Ascending aorta (tissue), 2 donors: ENCODE measurements at regions not wholly inside any gene's neighbourhood (a gene's known extent, or its start where the extent isn't known, plus 50 kb on each side); places are given as distances from the start of the nearest gene placed in this dataset.

Experiments used
- DNase-seq, 2 donors: peaks; one replicate each; pipeline ENCODE4 v3.0.0-alpha.2; 2019; ENCODE audit warnings: low spot score in 2 of 2
- H3K27ac ChIP-seq, 2 donors: fragments of 200-600 bp; sonication (generic); one replicate each; pipeline ENCODE4 v1.5.1; 2016 to 2017; ENCODE audit warnings: mild to moderate bottlenecking in 1 of 2
- H3K27me3 ChIP-seq: fragments of 200-600 bp; sonication (generic); one replicate; pipeline ENCODE4 v1.5.1; 2017
- H3K36me3 ChIP-seq, 2 donors: fragments of 200-600 bp; sonication (generic); one replicate each; pipeline ENCODE4 v1.5.1; 2016
- H3K4me1 ChIP-seq, 2 donors: fragments of 200-600 bp; sonication (generic); one replicate each; pipeline ENCODE4 v1.5.1; 2016 to 2017; ENCODE audit warnings: mild to moderate bottlenecking in 1 of 2
- H3K4me3 ChIP-seq, 2 donors: fragments of 200-600 bp; sonication (generic); one replicate each; pipeline ENCODE4 v1.5.1; 2016 to 2017; ENCODE audit warnings: mild to moderate bottlenecking in 1 of 2
- H3K9me3 ChIP-seq, 2 donors: fragments of 200-600 bp; sonication (generic); one replicate each; pipeline ENCODE4 v1.5.1; 2016
- CTCF ChIP-seq, 3 experiments: fragments of 200-600 bp in 2 of 3; fragments of 450-650 bp in 1 of 3; sonication (generic) in 2 of 3; IDR thresholded peaks; one replicate each; pipeline ENCODE4 v1.5.1; 2016 to 2019; ENCODE audit warnings: antibody characterized with exemption in 3 of 3, mild to moderate bottlenecking in 1 of 3, moderate library complexity in 1 of 3
- intact Hi-C: fragments of 100-400 bp; cut with DNase I; formaldehyde crosslinking; loops from one replicate; pipeline ENCODE4 v1.15.1; 2023

- TF ChIP-seq CTCF (IDR thresholded peaks at IDR 0.05), result no peak
- Histone ChIP-seq H3K36me3 (no peaks in the 10 kb centered on the region), H3K27me3 (no peaks in the 10 kb centered on the region), H3K9me3 (peaks cover 0 to 8% of the 10 kb centered on the region in 2 donors), H3K4me3 (no peak overlapping the region), H3K27ac (no peak overlapping the region), H3K4me1 (peaks cover 0 to 4% of the 10 kb centered on the region in 2 donors)
- no peak for DNase-seq
- intact Hi-C loops, result loop anchor here (10.0 kb wide), 1 partner anchor 762 kb away; the partner anchor contains the start of genes ABHD13 and LIG4
Measured at GRCh38 chr13:107452833-107453232, 762.5 kb downstream of the LIG4 start.

GRCh38 chr13:107450931-107451330 lies 764.4 kb downstream of the LIG4 start:
- Histone ChIP-seq H3K4me3 (peak overlapping the region in 1 of 2 donors; percentile 39), H3K27ac (peak overlapping the region; percentile 53 to 58), H3K36me3 (no peaks in the 10 kb centered on the region), H3K9me3 (peaks cover 0 to 8% of the 10 kb centered on the region in 2 donors), H3K4me1 (peaks cover 0 to 4% of the 10 kb centered on the region in 2 donors), H3K27me3 (no peaks in the 10 kb centered on the region)
- intact Hi-C loops, result loop anchor here (10.0 kb wide), 1 partner anchor 764 kb away; the partner anchor contains the start of genes ABHD13 and LIG4
- peak in 1 of 2 donors; percentile 78 for DNase-seq
- no peak for TF ChIP-seq CTCF (IDR thresholded peaks at IDR 0.05)

- Histone ChIP-seq H3K36me3 (no peaks in the 10 kb centered on the region), H3K27ac (peak overlapping the region in 1 of 2 donors; percentile 20), H3K9me3 (peaks cover 0 to 8% of the 10 kb centered on the region in 2 donors), H3K4me3 (no peak overlapping the region), H3K27me3 (no peaks in the 10 kb centered on the region), H3K4me1 (peaks cover 0 to 4% of the 10 kb centered on the region in 2 donors)
- no peak for TF ChIP-seq CTCF (IDR thresholded peaks at IDR 0.05)
- no peak for DNase-seq
- intact Hi-C loops, result loop anchor here (10.0 kb wide), 1 partner anchor 764 kb away; the partner anchor contains the start of genes ABHD13 and LIG4
Measured at GRCh38 chr13:107450431-107450830, 764.9 kb downstream of the LIG4 start.

- Histone ChIP-seq H3K27ac (no peak overlapping the region), H3K4me1 (peaks cover 0 to 8% of the 10 kb centered on the region in 2 donors), H3K4me3 (no peak overlapping the region), H3K27me3 (no peaks in the 10 kb centered on the region), H3K36me3 (no peaks in the 10 kb centered on the region), H3K9me3 (no peaks in the 10 kb centered on the region)
- intact Hi-C loops, result no loop called here
- DNase-seq, result no peak
- no peak for TF ChIP-seq CTCF (IDR thresholded peaks at IDR 0.05)
Measured at GRCh38 chr13:107447591-107447990, 767.7 kb downstream of the LIG4 start.

- DNase-seq, result no peak
- no peak for TF ChIP-seq CTCF (IDR thresholded peaks at IDR 0.05)
- H3K9me3 ChIP-seq, result no peaks in the 10 kb centered on the region
- H3K27me3 ChIP-seq, result no peaks in the 10 kb centered on the region
- peaks cover 0 to 4% of the 10 kb centered on the region in 2 donors for H3K4me1 ChIP-seq
- no peak overlapping the region for H3K4me3 ChIP-seq
- no peak overlapping the region for H3K27ac ChIP-seq
- H3K36me3 ChIP-seq, result no peaks in the 10 kb centered on the region
- intact Hi-C loops, result no loop called here
Measured at GRCh38 chr13:107441279-107441678, 774.1 kb downstream of the LIG4 start.

GRCh38 chr13:107438251-107438650 lies 777.1 kb downstream of the LIG4 start:
- Histone ChIP-seq H3K4me1 (peaks cover 0 to 3% of the 10 kb centered on the region in 2 donors), H3K9me3 (no peaks in the 10 kb centered on the region), H3K27ac (no peak overlapping the region), H3K27me3 (no peaks in the 10 kb centered on the region), H3K36me3 (no peaks in the 10 kb centered on the region), H3K4me3 (no peak overlapping the region)
- no peak for DNase-seq
- intact Hi-C loops, result no loop called here
- TF ChIP-seq CTCF (IDR thresholded peaks at IDR 0.05), result no peak
